ENCODE measurements at regions not wholly inside any gene's neighbourhood (a gene's known extent, or its start where the extent isn't known, plus 50 kb on each side); places are given as distances from the start of the nearest gene placed in this dataset.

DNA sequence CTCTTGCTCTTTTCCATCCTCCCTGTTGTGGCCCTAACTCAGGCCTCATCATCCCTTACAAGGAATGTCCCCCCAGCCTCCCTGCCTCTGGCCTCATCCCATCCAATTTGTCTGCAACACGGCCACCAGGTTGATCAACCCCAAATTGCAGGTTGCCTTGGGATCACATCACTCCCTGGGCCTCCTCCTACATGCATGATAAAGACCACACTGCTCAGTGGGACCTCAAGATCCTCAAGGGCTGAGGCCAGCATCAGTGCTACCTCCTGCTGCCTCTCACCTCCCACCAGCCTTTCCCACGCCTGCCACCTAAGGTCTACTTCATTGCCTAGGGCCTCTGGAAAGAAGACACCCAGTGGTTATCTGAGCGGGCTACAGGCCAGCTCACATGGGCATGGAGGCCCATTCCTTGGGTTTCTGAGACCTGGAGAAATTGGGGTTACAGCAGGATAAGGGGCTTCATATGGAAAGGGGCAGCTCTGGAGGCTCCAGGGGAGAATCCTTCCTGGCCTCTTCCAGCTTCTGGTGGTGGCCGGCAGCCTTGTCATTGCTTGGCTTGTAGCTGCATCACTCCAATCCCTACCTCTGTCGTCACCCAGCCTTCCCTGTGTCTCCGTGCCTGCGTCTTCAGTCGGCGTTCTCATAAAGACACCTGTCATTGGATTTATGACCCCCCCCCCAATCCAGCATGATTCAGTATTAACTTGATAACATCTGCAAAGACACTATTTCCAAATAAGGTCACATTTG lies 60.5 kb downstream of the KLHDC7A start:
- TF ChIP-seq, protein P1, sequence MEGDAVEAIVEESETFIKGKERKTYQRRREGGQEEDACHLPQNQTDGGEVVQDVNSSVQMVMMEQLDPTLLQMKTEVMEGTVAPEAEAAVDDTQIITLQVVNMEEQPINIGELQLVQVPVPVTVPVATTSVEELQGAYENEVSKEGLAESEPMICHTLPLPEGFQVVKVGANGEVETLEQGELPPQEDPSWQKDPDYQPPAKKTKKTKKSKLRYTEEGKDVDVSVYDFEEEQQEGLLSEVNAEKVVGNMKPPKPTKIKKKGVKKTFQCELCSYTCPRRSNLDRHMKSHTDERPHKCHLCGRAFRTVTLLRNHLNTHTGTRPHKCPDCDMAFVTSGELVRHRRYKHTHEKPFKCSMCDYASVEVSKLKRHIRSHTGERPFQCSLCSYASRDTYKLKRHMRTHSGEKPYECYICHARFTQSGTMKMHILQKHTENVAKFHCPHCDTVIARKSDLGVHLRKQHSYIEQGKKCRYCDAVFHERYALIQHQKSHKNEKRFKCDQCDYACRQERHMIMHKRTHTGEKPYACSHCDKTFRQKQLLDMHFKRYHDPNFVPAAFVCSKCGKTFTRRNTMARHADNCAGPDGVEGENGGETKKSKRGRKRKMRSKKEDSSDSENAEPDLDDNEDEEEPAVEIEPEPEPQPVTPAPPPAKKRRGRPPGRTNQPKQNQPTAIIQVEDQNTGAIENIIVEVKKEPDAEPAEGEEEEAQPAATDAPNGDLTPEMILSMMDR (IDR thresholded peaks at IDR 0.05 in 8 of 11, conservative IDR thresholded peaks at IDR 0.05 in 3 of 11), result no peak
- TF ChIP-seq POLR2A (IDR thresholded peaks at IDR 0.05), result no peak

Measured in spleen (tissue), 7 donors.